ENCODE measurements at regions not wholly inside any gene's neighbourhood (a gene's known extent, or its start where the extent isn't known, plus 50 kb on each side); places are given as distances from the start of the nearest gene placed in this dataset.
"Not testable (repeated sequence)": the region's sequence is repeated elsewhere in the genome, so short reads cannot be mapped to it uniquely, and the experiment has no call there.

DNA sequence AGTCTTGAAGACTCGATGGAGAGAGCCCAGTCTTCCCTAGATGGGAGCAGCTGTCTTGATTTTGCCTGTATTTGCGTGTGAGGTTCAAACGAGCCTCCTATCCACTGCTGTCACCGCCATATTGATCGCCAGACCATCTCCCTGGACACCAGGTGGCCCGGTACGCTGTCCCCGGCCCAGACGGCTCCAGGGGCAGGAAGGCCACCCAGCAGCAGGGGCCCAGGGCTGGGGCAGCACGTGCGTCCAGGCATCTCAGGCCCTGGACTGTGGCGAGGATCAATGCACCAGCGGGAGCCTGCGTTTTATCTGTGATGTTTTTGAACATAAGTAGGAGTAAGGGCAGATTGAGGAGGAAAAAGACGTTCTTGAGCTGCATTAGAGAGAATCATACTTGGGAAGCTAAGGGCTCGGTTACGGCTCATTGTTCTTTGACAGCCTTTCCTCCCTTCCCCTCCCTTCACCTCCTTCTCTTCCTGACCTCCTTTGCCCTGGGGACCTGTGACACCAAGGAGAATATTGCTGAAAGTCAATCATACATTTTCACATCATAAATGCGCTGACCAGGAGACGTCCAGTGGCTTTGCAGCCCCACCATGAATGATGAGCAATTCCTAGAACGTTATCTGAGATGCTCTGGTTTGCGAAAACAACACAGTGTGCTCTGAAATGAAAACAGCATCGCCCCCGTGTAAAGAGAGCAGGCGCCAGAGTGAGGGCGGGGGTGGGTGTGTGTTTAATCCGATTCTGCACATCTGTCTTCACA is 711.2 kb upstream of the SALL3 start:
- intact Hi-C loops (cut with DNase I; ENCODE audit: low total_unique reads): no loop called here
- H3K9me3 ChIP-seq: no peaks in the 10 kb centered on the region
- 38 to 44% methylated on average over 25 to 26 of the region's 26 CpGs for WGBS, 2 donors
- H3K4me3 ChIP-seq: no peak overlapping the region
- no peak overlapping the region for H3K27ac ChIP-seq
- TF ChIP-seq, protein P1, sequence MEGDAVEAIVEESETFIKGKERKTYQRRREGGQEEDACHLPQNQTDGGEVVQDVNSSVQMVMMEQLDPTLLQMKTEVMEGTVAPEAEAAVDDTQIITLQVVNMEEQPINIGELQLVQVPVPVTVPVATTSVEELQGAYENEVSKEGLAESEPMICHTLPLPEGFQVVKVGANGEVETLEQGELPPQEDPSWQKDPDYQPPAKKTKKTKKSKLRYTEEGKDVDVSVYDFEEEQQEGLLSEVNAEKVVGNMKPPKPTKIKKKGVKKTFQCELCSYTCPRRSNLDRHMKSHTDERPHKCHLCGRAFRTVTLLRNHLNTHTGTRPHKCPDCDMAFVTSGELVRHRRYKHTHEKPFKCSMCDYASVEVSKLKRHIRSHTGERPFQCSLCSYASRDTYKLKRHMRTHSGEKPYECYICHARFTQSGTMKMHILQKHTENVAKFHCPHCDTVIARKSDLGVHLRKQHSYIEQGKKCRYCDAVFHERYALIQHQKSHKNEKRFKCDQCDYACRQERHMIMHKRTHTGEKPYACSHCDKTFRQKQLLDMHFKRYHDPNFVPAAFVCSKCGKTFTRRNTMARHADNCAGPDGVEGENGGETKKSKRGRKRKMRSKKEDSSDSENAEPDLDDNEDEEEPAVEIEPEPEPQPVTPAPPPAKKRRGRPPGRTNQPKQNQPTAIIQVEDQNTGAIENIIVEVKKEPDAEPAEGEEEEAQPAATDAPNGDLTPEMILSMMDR (IDR thresholded peaks at IDR 0.05): no peak
- no peak for TF ChIP-seq POLR2A (IDR thresholded peaks at IDR 0.05)
- no peaks in the 10 kb centered on the region for H3K4me1 ChIP-seq
- no peak for DNase-seq
- H3K27me3 ChIP-seq: no peaks in the 10 kb centered on the region
- H3K36me3 ChIP-seq (ENCODE audit: low read depth, missing control alignments): no peaks in the 10 kb centered on the region

DNA sequence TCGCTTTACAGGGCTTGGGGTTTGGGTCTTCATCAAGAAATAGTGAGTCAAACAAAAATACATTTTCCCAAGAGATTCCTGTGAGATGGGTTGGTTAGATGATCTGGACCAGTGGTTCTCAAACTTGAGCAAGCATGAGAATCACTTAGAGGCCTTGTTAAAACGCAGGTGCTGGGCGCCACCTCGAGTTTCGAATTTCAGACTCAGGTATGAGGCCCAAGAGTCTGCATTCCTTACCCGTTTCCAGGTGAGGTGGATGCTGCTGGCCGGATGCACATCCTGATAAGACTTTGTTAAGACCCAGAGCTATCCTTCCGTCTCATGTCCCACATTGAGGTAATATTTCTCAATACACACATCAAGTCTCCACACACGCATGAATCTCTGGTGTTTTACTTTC is 707.8 kb upstream of the SALL3 start:
- H3K4me3 ChIP-seq: no peak overlapping the region
- H3K27me3 ChIP-seq: no peaks in the 10 kb centered on the region
- no peak for DNase-seq
- intact Hi-C loops (cut with DNase I; ENCODE audit: low total_unique reads): no loop called here
- no peak for TF ChIP-seq POLR2A (IDR thresholded peaks at IDR 0.05)
- TF ChIP-seq, protein P1 (IDR thresholded peaks at IDR 0.05): no peak
- H3K27ac ChIP-seq: no peak overlapping the region
- no peaks in the 10 kb centered on the region for H3K36me3 ChIP-seq (ENCODE audit: low read depth, missing control alignments)
- 90 to 93% methylated on average over 9 of the region's 9 CpGs for whole genome bisulfite sequencing, 2 donors
- H3K9me3 ChIP-seq: no peaks in the 10 kb centered on the region
- H3K4me1 ChIP-seq: no peaks in the 10 kb centered on the region

DNA sequence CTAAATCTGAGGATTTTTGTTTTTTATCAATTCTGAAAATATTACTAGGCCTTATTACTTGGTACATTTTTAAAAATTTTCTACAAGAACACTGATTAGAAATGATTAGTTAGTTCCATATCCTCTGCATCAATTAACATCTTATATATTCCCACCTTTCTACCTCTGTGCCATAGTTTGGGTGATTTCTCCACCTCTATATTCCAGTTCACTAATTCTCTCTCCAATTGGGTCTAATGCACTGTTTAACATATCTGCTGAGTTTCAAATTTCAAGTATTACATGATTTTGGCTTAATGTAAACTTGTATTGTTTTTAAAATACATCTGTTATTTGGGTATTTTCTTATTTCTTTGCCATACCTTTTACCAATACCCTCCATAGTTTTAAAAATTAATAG is 705.7 kb upstream of the SALL3 start:
- Histone ChIP-seq H3K4me3 (no peak overlapping the region), H3K4me1 (no peaks in the 10 kb centered on the region), H3K9me3 (no peaks in the 10 kb centered on the region), H3K27ac (no peak overlapping the region), H3K27me3 (no peaks in the 10 kb centered on the region), H3K36me3 (ENCODE audit: low read depth, missing control alignments) (no peaks in the 10 kb centered on the region)
- no peak for TF ChIP-seq POLR2A (IDR thresholded peaks at IDR 0.05)
- TF ChIP-seq, protein P1 (IDR thresholded peaks at IDR 0.05): no peak
- DNase-seq: no peak
- intact Hi-C loops (cut with DNase I; ENCODE audit: low total_unique reads): no loop called here

DNA sequence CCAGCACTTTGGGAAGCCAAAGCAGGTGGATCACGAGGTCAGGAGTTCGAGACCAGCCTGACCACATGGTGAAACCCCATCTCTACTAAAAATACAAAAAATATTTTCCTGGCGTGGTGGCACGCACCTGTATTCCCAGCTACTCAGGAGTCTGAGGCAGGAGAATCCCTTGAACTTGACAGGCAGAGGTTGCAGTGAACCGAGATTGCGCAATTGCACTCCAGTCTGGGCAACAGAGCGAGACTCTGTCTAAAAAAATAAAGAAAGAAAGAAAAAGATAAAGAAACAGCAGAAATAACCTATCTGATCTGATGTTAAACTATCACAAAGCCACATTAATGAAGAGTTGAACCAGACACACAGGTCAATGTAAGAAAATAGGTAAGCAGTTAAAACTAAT is 696.2 kb upstream of the SALL3 start:
- WGBS, 2 donors: 90 to 95% methylated on average over 7 of the region's 7 CpGs
- H3K4me1 ChIP-seq; H3K36me3 ChIP-seq (ENCODE audit: low read depth, missing control alignments); DNase-seq; H3K27ac ChIP-seq; H3K9me3 ChIP-seq; intact Hi-C loops (cut with DNase I; ENCODE audit: low total_unique reads); H3K27me3 ChIP-seq; H3K4me3 ChIP-seq: not testable (repeated sequence)

DNA sequence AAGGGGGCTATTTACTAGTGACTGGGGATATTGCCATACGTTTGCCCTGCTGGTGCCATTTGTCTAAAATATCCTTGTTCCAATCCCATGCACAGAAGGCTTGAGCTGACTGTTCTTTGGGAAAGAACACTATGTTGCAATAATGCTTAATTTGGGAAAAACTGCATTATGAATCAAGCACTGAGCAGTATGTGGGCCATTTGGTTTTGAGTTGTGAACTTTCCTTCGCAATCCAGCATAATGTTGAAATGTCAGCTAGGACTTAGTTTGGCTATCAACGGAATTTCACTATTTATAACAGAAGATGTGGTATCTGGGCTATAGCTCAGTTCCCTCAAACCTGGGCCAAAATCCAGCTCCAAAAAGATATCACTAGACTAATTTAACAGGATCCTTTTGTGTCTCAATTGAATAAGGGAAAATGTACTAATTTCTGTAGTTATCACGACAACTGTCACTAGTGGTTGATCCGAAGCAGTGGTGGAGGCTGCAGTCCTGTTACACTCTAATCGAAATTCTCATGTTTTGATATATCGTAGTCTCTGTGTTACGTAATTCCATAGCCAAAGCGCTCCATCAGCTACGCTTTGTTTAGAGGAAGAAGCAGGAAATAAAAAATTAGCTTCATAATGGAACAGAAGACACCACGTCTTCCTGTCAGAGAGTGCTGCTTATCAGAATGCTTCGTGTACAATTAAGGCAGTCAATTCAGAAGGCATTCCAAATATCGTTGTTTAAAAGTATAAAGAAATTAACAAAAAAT is 686.8 kb upstream of the SALL3 start:
- DNase-seq: no peak
- no peaks in the 10 kb centered on the region for H3K27me3 ChIP-seq
- H3K36me3 ChIP-seq (ENCODE audit: low read depth, missing control alignments): no peaks in the 10 kb centered on the region
- TF ChIP-seq, protein P1 (IDR thresholded peaks at IDR 0.05): no peak
- no peak for TF ChIP-seq POLR2A (IDR thresholded peaks at IDR 0.05)
- 14 to 43% methylated on average over 13 of the region's 13 CpGs for WGBS, 2 donors
- H3K27ac ChIP-seq: no peak overlapping the region
- H3K4me3 ChIP-seq: no peak overlapping the region
- intact Hi-C loops (cut with DNase I; ENCODE audit: low total_unique reads): no loop called here
- H3K4me1 ChIP-seq: no peaks in the 10 kb centered on the region
- H3K9me3 ChIP-seq: no peaks in the 10 kb centered on the region
